Inferior parietal cortex (tissue), 1 donor: ENCODE measurements at regions not wholly inside any gene's neighbourhood (a gene's known extent, or its start where the extent isn't known, plus 50 kb on each side); places are given as distances from the start of the nearest gene placed in this dataset.

ENCODE experiments used
- DNase-seq: peaks from one replicate; pipeline ENCODE4 v3.0.0-alpha.2; 2016; ENCODE audit errors: extremely low spot score

GRCh38 chr15:67980773-67981685 lies 73.1 kb upstream of the PIAS1 start:
- DNase-seq, result no peak

DNA sequence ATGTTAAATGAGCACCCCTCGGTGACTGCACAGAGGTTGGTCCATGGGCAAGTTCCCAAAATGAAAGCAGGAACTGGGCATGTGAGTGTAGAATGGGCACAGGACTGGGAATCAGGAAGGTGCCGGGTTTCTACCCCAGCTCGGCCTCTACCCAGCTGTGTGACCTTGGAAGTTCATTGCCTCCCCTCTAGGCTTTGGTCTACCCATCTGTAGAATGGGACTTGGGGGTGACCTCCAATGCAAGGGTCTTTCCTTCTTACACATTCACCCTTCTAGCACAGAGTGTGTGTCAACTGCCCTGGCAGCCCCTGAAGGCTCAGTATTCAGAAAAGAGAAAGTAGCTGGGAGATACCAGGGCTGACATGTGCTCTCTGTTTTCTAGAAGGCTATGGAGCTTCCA lies 72.3 kb upstream of the PIAS1 start:
- DNase-seq, result no peak

DNA sequence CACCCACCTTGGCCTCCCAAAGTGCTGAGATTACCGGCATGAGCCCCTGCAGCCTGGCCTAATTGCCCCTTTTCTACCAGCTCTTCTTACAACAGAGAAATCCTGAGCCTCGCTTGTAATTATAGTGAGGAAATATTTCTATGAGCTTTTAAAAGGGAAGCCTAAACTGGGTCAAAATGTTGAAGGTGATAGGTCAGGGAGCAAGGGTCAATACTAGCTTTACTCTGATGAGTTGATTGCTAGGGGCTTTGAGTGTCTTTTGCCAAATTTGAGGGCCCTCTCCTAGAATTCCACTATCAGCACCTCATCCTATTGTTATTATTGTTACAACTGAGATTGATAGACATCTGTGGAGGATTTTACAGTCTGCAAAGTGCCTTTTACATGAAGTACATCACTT lies 62.4 kb upstream of the PIAS1 start:
- no peak for DNase-seq

DNA sequence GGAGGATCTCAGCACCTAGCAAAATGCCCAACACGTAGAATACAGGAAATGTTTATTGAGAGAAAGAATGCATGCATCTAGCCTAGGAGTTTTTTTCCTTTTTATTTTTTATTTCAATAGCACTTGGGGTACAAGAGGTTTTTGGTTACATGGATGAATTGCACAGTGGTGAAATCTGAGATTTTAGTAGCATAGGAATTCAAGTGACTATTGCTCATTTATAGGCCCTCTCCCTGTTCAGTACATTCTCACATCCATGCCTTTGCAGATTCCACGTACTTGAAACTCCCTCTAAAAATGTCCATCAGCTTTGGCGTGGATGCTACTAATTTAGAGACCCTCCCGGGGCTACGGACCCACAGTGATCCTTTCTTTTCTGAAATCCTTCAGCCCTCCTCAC lies 61.7 kb upstream of the PIAS1 start:
- DNase-seq, result no peak

GRCh38 chr15:67992834-67993233 lies 61.3 kb upstream of the PIAS1 start:
- no peak for DNase-seq

DNA sequence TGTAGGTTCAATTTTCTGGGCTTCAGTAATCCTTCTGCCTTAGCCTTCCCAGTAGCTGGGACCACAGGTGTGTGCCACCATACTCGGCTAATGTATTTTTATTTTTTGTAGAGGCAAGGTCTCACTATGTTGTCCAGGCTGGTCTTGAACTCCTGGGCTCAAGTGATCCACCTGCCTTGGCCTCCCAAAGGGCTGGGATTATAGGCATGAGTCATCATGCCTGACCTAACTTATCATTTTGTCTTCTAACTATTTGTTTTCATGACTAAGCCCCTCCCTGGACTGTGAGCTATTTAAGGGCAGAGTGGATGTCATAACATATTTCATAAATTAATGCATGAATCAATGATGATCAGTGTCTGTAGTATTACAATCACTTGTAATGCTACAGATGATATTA lies 56.1 kb upstream of the PIAS1 start:
- no peak for DNase-seq

- DNase-seq, result peak; percentile 23
These were observed 55.4 kb upstream of the PIAS1 start for GRCh38 chr15:67998599-67999133.

GRCh38 chr15:67999320-68000100 lies 54.6 kb upstream of the PIAS1 start:
- DNase-seq, result no peak

- DNase-seq, result no peak
These were observed 53.4 kb upstream of the PIAS1 start for GRCh38 chr15:68000754-68001153.

DNA sequence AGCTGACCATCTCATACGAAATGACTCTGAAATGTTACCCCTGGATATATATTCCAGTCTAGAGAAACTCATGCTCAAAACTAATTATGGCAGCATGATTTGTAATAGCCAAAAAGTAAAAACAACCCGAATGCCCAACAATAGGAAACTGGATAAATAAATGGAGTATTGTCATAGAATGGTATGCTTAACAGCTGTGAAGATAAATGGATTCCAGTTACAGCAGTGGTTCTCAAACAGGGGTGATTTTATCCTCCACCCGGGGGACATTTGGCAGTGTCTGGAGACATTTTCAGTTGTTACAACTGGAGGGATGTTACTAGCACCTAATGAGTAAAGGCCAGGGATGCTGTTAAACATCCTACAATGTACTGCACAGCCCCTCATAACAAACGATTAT lies 52.3 kb upstream of the PIAS1 start:
- DNase-seq, result no peak

DNA sequence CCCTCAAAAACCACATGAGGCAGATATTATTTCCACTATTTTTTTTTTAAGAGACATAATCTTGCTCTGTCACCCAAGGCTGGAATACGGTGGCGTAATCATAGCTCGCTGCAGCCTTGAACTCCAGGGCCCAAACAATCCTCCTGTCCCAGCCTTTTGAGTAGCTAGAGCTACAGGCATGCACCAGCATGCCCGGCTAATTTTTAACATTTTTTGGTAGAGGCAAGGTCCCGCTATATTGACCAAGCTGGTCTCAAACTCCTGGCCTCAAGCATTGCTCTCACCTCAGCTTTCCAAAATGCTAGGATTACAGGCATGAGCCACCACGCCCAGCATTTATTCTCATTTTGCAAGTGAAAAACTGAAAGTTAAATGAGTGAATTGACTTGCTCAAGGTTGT lies 50.8 kb upstream of the PIAS1 start:
- no peak for DNase-seq
